ENCODE measurements at regions not wholly inside any gene's neighbourhood (a gene's known extent, or its start where the extent isn't known, plus 50 kb on each side); places are given as distances from the start of the nearest gene placed in this dataset.

GRCh38 chr13:76198568-76199163 is 562.5 kb downstream of the LMO7 start:
- TF ChIP-seq CTCF (conservative IDR thresholded peaks at IDR 0.05; ENCODE audit: low read depth, low read length): no peak
- TF ChIP-seq EZH2 (IDR thresholded peaks at IDR 0.05; ENCODE audit: borderline replicate concordance, low read depth, low read length, poor library complexity, severe bottlenecking): no peak
- no peaks in the 10 kb centered on the region for H3K9me3 ChIP-seq (ENCODE audit: low read depth, low read length, poor library complexity, severe bottlenecking)
- no peak overlapping the region for H3K4me3 ChIP-seq (ENCODE audit: low read depth, low read length, poor library complexity, severe bottlenecking)
- H3K27ac ChIP-seq (ENCODE audit: low read depth, low read length, poor library complexity, severe bottlenecking): no peak overlapping the region
- ChIA-PET POLR2A (ENCODE audit: low non-redundant PET) (interaction anchor here (0.7 kb wide), 2 partner anchors 17 to 40 kb away, joined by 14 to 16 read pairs; no protein-coding TSS in a partner anchor), CTCF (no interaction called here)
- H3K36me3 ChIP-seq (ENCODE audit: insufficient read depth, low read length, poor library complexity, severe bottlenecking): no peaks in the 10 kb centered on the region
- no TSS peak for BruUV-seq (replicated peaks)
- peaks cover 3% of the 10 kb centered on the region for H3K27me3 ChIP-seq (replicated peaks; ENCODE audit: insufficient read depth, low read depth, low read length, poor library complexity)
- intact Hi-C loops (cut with micrococcal nuclease; ENCODE audit: unreplicated experiment): no loop called here
- DNase-seq (ENCODE audit: low spot score): no peak
- no peaks in the 10 kb centered on the region for H3K4me1 ChIP-seq (ENCODE audit: insufficient read depth, low read length, poor library complexity, severe bottlenecking)

GRCh38 chr13:76189882-76190519 is 553.9 kb downstream of the LMO7 start:
- ChIA-PET POLR2A (ENCODE audit: low non-redundant PET) (no interaction called here), CTCF (no interaction called here)
- no peak overlapping the region for H3K27ac ChIP-seq (ENCODE audit: low read depth, low read length, poor library complexity, severe bottlenecking)
- H3K9me3 ChIP-seq (ENCODE audit: low read depth, low read length, poor library complexity, severe bottlenecking): no peaks in the 10 kb centered on the region
- intact Hi-C loops (cut with micrococcal nuclease; ENCODE audit: unreplicated experiment): no loop called here
- no peak overlapping the region for H3K4me3 ChIP-seq (ENCODE audit: low read depth, low read length, poor library complexity, severe bottlenecking)
- H3K36me3 ChIP-seq (ENCODE audit: insufficient read depth, low read length, poor library complexity, severe bottlenecking): no peaks in the 10 kb centered on the region
- H3K27me3 ChIP-seq (replicated peaks; ENCODE audit: insufficient read depth, low read depth, low read length, poor library complexity): no peaks in the 10 kb centered on the region
- no peak for DNase-seq (ENCODE audit: low spot score)
- BruUV-seq (replicated peaks): no TSS peak
- TF ChIP-seq CTCF (conservative IDR thresholded peaks at IDR 0.05; ENCODE audit: low read depth, low read length) (no peak), EZH2 (IDR thresholded peaks at IDR 0.05; ENCODE audit: borderline replicate concordance, low read depth, low read length, poor library complexity, severe bottlenecking) (no peak)
- H3K4me1 ChIP-seq (ENCODE audit: insufficient read depth, low read length, poor library complexity, severe bottlenecking): no peaks in the 10 kb centered on the region

GRCh38 chr13:76175961-76176725 is 540.0 kb downstream of the LMO7 start:
- no peaks in the 10 kb centered on the region for H3K4me1 ChIP-seq (ENCODE audit: insufficient read depth, low read length, poor library complexity, severe bottlenecking)
- no peaks in the 10 kb centered on the region for H3K9me3 ChIP-seq (ENCODE audit: low read depth, low read length, poor library complexity, severe bottlenecking)
- BruUV-seq (replicated peaks): no TSS peak
- TF ChIP-seq CTCF (conservative IDR thresholded peaks at IDR 0.05; ENCODE audit: low read depth, low read length) (no peak), EZH2 (IDR thresholded peaks at IDR 0.05; ENCODE audit: borderline replicate concordance, low read depth, low read length, poor library complexity, severe bottlenecking) (no peak)
- H3K4me3 ChIP-seq (ENCODE audit: low read depth, low read length, poor library complexity, severe bottlenecking): no peak overlapping the region
- CTCF ChIA-PET: no interaction called here
- POLR2A ChIA-PET (ENCODE audit: low non-redundant PET): no interaction called here
- H3K36me3 ChIP-seq (ENCODE audit: insufficient read depth, low read length, poor library complexity, severe bottlenecking): no peaks in the 10 kb centered on the region
- DNase-seq (ENCODE audit: low spot score): no peak
- no peaks in the 10 kb centered on the region for H3K27me3 ChIP-seq (replicated peaks; ENCODE audit: insufficient read depth, low read depth, low read length, poor library complexity)
- H3K27ac ChIP-seq (ENCODE audit: low read depth, low read length, poor library complexity, severe bottlenecking): no peak overlapping the region
- intact Hi-C loops (cut with micrococcal nuclease; ENCODE audit: unreplicated experiment): no loop called here

Measured in A673 (cell line).